ENCODE measurements at regions not wholly inside any gene's neighbourhood (a gene's known extent, or its start where the extent isn't known, plus 50 kb on each side); places are given as distances from the start of the nearest gene placed in this dataset.

DNA sequence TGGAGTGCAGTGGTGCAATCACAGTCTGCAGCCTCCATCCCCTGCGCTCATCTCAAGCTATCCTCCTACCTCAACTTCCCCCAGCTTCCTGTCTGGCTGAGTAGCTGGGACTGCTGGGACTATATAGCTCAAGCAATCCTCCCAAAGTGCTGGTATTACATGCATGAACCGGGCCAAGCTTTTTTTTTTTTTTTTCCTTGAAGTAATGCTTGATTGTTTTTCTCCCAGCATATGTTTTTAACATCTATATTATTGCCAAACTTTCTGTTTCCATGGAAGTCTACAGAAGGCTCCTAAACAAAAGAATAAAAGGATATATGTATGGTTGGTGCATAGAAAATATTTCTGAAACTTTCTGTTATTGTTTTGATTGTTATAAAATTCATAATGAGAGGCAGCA is 853.6 kb downstream of the KCNA4 start:
- H3K9me2 ChIP-seq (replicated peaks; ENCODE audit: control insufficient read depth, low read length), result no peaks in the 10 kb centered on the region
- H3K79me2 ChIP-seq (ENCODE audit: control insufficient read depth, low read length), result no peaks in the 10 kb centered on the region
- no peaks in the 10 kb centered on the region for H3K27me3 ChIP-seq (ENCODE audit: control insufficient read depth, low read length)
- no peaks in the 10 kb centered on the region for H3F3A ChIP-seq (ENCODE audit: control insufficient read depth, insufficient read depth)
- H3K4me1 ChIP-seq (ENCODE audit: control insufficient read depth, low read length), result no peaks in the 10 kb centered on the region
- no peaks in the 10 kb centered on the region for H3K9me3 ChIP-seq (ENCODE audit: control insufficient read depth, insufficient read depth, low read length)
- no peak overlapping the region for H3K4me3 ChIP-seq (ENCODE audit: low read length)
- no peak overlapping the region for H3K4me2 ChIP-seq (ENCODE audit: low read length)
- no peaks in the 10 kb centered on the region for H4K20me1 ChIP-seq (ENCODE audit: control insufficient read depth, insufficient read depth, low read depth, low read length)
- no peak overlapping the region for H3K27ac ChIP-seq (ENCODE audit: low read depth, low read length)
- no peaks in the 10 kb centered on the region for H3K36me3 ChIP-seq (ENCODE audit: control insufficient read depth, low read length)
- TF ChIP-seq EZH2phosphoT487 (IDR thresholded peaks at IDR 0.05; ENCODE audit: borderline replicate concordance, low read length), result no peak
- TF ChIP-seq, protein P1, sequence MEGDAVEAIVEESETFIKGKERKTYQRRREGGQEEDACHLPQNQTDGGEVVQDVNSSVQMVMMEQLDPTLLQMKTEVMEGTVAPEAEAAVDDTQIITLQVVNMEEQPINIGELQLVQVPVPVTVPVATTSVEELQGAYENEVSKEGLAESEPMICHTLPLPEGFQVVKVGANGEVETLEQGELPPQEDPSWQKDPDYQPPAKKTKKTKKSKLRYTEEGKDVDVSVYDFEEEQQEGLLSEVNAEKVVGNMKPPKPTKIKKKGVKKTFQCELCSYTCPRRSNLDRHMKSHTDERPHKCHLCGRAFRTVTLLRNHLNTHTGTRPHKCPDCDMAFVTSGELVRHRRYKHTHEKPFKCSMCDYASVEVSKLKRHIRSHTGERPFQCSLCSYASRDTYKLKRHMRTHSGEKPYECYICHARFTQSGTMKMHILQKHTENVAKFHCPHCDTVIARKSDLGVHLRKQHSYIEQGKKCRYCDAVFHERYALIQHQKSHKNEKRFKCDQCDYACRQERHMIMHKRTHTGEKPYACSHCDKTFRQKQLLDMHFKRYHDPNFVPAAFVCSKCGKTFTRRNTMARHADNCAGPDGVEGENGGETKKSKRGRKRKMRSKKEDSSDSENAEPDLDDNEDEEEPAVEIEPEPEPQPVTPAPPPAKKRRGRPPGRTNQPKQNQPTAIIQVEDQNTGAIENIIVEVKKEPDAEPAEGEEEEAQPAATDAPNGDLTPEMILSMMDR (IDR thresholded peaks at IDR 0.05; ENCODE audit: low read depth, low read length, poor library complexity, severe bottlenecking), result no peak

DNA sequence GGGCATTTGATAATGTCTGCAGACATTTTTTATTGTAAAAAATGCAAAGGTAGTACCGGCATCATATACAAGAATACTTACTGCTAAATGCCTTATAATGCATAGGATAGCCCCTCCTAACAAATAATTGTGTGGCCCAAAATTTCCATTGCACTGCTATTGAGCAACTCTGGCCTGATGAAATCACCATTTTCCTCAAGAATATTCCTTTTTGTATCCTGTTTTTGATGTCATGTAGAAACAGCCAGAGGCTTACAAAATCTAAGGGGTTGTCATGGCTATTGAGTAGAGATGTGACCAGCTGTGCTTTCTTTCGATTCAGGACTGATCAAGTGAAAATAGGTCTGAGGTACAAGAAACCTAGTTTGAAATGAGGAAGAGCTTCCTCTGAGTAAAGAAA is 854.3 kb downstream of the KCNA4 start:
- TF ChIP-seq, protein P1 (IDR thresholded peaks at IDR 0.05; ENCODE audit: low read depth, low read length, poor library complexity, severe bottlenecking), result no peak
- TF ChIP-seq EZH2phosphoT487 (IDR thresholded peaks at IDR 0.05; ENCODE audit: borderline replicate concordance, low read length), result no peak
- no peak overlapping the region for H3K27ac ChIP-seq (ENCODE audit: low read depth, low read length)

DNA sequence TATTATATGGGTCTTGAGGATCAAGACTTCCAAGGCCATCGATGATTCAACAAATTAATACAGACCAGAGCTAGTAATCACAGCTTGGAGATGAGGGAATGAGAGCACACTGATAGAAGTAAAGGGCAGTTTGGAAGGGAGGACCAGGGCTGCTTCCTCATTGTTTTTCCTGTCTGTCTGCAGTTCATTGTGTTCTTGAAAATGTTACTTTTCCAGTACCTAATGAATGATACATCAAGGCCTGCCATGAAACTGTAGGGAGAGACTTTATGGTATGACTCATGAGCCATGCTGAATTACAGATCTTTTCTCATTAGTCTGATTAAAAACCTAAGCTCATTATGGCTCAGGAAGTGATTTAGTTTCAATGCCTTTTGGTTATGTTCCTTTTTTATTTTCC is 855.6 kb downstream of the KCNA4 start:
- Histone ChIP-seq H3K27me3 (ENCODE audit: control insufficient read depth, low read length) (no peaks in the 10 kb centered on the region), H3K27ac (ENCODE audit: low read depth, low read length) (no peak overlapping the region), H4K20me1 (ENCODE audit: control insufficient read depth, insufficient read depth, low read depth, low read length) (no peaks in the 10 kb centered on the region), H3K36me3 (ENCODE audit: control insufficient read depth, low read length) (no peaks in the 10 kb centered on the region), H3K9me3 (ENCODE audit: control insufficient read depth, insufficient read depth, low read length) (no peaks in the 10 kb centered on the region), H3K9me2 (replicated peaks; ENCODE audit: control insufficient read depth, low read length) (no peaks in the 10 kb centered on the region), H3K4me1 (ENCODE audit: control insufficient read depth, low read length) (no peaks in the 10 kb centered on the region), H3F3A (ENCODE audit: control insufficient read depth, insufficient read depth) (no peaks in the 10 kb centered on the region), H3K79me2 (ENCODE audit: control insufficient read depth, low read length) (no peaks in the 10 kb centered on the region), H3K4me3 (ENCODE audit: low read length) (no peak overlapping the region), H3K4me2 (ENCODE audit: low read length) (no peak overlapping the region)
- no peak for TF ChIP-seq EZH2phosphoT487 (IDR thresholded peaks at IDR 0.05; ENCODE audit: borderline replicate concordance, low read length)
- TF ChIP-seq, protein P1 (IDR thresholded peaks at IDR 0.05; ENCODE audit: low read depth, low read length, poor library complexity, severe bottlenecking), result no peak

More for the DNA sequence above, 854.3 kb downstream of the KCNA4 start:
- no peaks in the 10 kb centered on the region for H3K4me1 ChIP-seq (ENCODE audit: control insufficient read depth, low read length)
- no peaks in the 10 kb centered on the region for H3K36me3 ChIP-seq (ENCODE audit: control insufficient read depth, low read length)
- no peaks in the 10 kb centered on the region for H3F3A ChIP-seq (ENCODE audit: control insufficient read depth, insufficient read depth)
- no peaks in the 10 kb centered on the region for H3K9me2 ChIP-seq (replicated peaks; ENCODE audit: control insufficient read depth, low read length)
- no peak overlapping the region for H3K4me2 ChIP-seq (ENCODE audit: low read length)
- H3K9me3 ChIP-seq (ENCODE audit: control insufficient read depth, insufficient read depth, low read length), result no peaks in the 10 kb centered on the region
- H3K27me3 ChIP-seq (ENCODE audit: control insufficient read depth, low read length), result no peaks in the 10 kb centered on the region
- no peaks in the 10 kb centered on the region for H4K20me1 ChIP-seq (ENCODE audit: control insufficient read depth, insufficient read depth, low read depth, low read length)
- H3K79me2 ChIP-seq (ENCODE audit: control insufficient read depth, low read length), result no peaks in the 10 kb centered on the region
- no peak overlapping the region for H3K4me3 ChIP-seq (ENCODE audit: low read length)

All from DOHH2 (cell line).